ENCODE measurements at regions not wholly inside any gene's neighbourhood (a gene's known extent, or its start where the extent isn't known, plus 50 kb on each side); places are given as distances from the start of the nearest gene placed in this dataset.
"Not testable (repeated sequence)": the region's sequence is repeated elsewhere in the genome, so short reads cannot be mapped to it uniquely, and the experiment has no call there.

GRCh38 chr6:57950430-57950829 is 633.0 kb downstream of the PRIM2 start:
- TF ChIP-seq CTCF (IDR thresholded peaks at IDR 0.05); ZFX (IDR thresholded peaks at IDR 0.05; ENCODE audit: borderline replicate concordance): not testable (repeated sequence)

All from 22Rv1 (cell line).